ENCODE measurements at regions not wholly inside any gene's neighbourhood (a gene's known extent, or its start where the extent isn't known, plus 50 kb on each side); places are given as distances from the start of the nearest gene placed in this dataset.

DNA sequence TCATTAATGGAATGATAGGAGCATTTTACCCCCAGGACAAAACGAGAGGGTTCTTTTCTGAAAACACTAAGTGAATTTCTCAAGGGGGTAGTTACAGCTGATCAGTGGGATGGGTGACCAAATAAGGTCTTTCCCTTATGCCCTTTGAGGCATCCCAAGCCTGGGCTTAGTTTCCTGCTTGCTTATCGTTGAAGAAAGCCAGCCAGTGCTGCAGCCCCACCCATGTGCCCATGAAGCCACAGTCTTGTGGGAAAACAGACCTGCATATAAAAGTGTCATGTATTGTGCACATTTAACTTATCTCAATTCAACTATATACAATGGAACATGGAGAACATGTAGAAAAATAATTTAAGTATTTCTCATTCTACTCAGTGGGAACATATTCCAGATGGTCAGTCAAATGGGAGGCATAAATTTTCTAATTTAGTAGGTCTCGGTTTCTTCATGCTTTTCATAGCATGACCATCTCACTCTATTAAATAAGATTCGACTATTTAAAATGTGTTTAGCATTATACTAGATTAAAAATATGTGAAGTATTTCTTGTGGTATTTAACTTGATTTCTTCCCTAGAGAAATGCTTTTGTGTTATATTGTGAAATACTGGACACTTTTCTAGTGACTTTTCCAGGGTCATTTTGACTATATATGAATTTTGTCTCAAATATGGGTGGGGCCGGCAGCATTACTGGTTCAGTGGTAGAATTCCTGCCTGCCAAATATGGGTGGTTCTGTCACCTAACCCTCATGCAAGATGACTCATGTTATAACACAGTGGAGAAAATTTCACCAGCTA, 189.7 kb upstream of the SGCD start:
- TF ChIP-seq, protein P1, sequence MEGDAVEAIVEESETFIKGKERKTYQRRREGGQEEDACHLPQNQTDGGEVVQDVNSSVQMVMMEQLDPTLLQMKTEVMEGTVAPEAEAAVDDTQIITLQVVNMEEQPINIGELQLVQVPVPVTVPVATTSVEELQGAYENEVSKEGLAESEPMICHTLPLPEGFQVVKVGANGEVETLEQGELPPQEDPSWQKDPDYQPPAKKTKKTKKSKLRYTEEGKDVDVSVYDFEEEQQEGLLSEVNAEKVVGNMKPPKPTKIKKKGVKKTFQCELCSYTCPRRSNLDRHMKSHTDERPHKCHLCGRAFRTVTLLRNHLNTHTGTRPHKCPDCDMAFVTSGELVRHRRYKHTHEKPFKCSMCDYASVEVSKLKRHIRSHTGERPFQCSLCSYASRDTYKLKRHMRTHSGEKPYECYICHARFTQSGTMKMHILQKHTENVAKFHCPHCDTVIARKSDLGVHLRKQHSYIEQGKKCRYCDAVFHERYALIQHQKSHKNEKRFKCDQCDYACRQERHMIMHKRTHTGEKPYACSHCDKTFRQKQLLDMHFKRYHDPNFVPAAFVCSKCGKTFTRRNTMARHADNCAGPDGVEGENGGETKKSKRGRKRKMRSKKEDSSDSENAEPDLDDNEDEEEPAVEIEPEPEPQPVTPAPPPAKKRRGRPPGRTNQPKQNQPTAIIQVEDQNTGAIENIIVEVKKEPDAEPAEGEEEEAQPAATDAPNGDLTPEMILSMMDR (IDR thresholded peaks at IDR 0.05; ENCODE audit: low read length), result no peak
- no peak for TF ChIP-seq EZH2 (optimal IDR thresholded peaks at IDR 0.05; ENCODE audit: low read depth, low read length)

Data from MM.1S (cell line).